HG03064 (cell line): ENCODE measurements at regions not wholly inside any gene's neighbourhood (a gene's known extent, or its start where the extent isn't known, plus 50 kb on each side); places are given as distances from the start of the nearest gene placed in this dataset.
A peak's percentile ranks its signal among the peaks of the same experiment; 100 is the strongest.

Experiments used
- ATAC-seq: cut with Tn5 transposase; IDR thresholded peaks from one replicate; pipeline ENCODE4 v1.9.1; 2021; ENCODE audit warnings: low read depth; ENCODE audit not compliant: unreplicated experiment

GRCh38 chr9:7961076-7961475, 161.5 kb upstream of the DMAC1 start:
- ATAC-seq = no peak

- ATAC-seq = no peak
Observed at GRCh38 chr9:7960320-7961050, 160.9 kb upstream of the DMAC1 start.

DNA sequence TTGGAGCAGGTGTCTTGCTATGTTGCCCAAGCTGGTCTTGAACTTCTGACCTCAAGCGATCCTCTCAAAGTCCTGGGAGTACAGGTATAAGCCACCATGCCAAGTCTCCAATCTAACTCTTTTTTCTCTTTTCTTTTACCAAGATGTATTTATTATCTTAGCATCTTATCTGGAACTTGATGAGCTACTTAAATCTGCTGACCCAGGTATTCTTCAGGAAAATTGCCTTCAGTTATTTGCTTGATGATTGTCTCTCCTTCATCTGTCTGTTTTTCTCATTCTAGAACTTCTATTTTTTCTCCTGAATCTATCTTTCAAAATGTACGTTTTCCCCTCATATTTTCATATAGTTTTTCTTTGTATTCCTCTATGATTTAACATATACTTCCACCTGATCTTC, 158.2 kb upstream of the DMAC1 start:
- no peak for ATAC-seq

GRCh38 chr9:7947577-7947976, 148.0 kb upstream of the DMAC1 start:
- ATAC-seq = no peak

GRCh38 chr9:7946458-7946857, 146.9 kb upstream of the DMAC1 start:
- no peak for ATAC-seq

- no peak for ATAC-seq
Observed at GRCh38 chr9:7944572-7944971, 145.0 kb upstream of the DMAC1 start.

DNA sequence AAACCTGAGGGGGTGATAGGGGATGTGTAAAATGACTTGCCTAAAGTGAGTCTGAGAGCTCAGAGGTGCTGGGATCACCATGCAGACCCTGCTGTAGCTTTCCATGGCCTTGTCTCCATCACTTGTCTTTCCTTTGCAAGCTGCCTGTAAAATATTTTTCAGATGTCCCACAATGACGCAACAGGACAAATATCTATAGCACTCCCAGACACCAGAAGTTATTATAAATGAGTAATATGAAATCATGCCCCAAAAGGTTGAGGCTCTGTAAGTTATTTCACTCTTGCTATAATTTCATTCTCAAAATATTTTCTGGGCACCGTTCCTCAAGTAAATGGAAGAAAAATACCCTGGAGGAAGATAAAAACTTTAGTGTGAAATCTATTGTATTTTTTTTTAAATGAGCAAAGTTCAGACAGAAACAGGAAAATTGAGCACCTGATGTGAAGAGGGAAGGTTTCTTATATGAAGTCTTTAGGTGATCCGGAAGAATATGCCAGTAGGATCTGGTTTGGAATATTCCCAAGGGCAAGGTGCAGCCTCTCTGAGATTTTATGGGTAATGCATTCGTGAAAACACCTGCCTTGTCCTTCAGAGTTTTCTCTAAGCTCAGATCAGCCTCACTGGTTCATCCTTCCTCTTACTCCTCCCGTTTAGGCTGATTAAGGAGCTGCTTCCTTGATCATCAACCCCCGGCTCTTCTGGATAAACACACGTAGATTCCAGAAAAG, 138.3 kb upstream of the DMAC1 start:
- no peak for ATAC-seq

DNA sequence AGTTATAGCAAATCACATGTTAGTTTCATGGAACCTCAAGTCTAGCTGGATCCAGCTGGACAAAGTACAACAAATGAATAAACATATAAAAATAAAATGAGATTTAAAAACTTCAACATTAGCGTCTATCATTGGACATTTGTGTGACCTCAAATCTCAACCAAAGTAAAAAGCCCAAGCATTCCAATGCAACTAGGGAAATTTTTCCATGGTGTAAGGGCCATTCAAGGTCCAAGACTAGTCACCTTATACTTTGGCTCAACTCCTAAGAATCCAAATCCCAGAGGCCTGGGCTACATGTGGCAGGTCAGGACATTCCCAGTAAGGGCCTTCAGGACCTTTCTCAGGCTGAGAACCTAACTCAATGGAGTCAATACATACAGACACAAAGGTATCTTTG, 137.4 kb upstream of the DMAC1 start:
- ATAC-seq = no peak

- ATAC-seq = no peak
Observed at GRCh38 chr9:7936163-7936562, 136.6 kb upstream of the DMAC1 start.

- peak; percentile 59 for ATAC-seq
Observed at GRCh38 chr9:7935681-7936080, 136.1 kb upstream of the DMAC1 start.

GRCh38 chr9:7932767-7933166, 133.2 kb upstream of the DMAC1 start:
- no peak for ATAC-seq

- ATAC-seq = no peak
Observed at GRCh38 chr9:7930613-7931012, 131.0 kb upstream of the DMAC1 start.

- no peak for ATAC-seq
Observed at GRCh38 chr9:7921545-7922197, 122.1 kb upstream of the DMAC1 start.

DNA sequence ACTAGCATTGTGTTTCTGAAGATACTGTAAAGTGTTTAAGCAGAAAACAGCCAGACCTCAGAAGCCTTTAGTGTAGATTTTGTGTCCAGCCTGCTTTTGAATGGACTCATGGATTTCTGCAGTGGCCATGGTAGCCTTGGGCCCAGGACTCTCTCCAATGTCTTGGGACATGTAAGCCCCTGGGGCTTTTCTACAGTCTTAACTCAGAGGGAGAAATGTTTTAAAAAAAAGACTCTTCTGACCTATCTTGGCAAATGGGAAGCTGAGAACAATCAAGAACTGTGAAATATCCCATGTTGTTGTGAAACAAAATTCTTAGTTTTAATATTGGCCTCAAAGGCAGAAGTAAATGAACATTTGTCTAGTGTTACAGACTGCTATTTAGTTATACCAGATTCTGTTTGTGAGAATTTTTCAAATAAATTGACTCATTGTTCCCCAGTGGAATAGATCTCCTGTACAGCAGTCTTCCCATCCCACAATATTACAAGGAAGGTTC, 112.5 kb upstream of the DMAC1 start:
- no peak for ATAC-seq

GRCh38 chr9:7910426-7911020, 110.9 kb upstream of the DMAC1 start:
- ATAC-seq = no peak

DNA sequence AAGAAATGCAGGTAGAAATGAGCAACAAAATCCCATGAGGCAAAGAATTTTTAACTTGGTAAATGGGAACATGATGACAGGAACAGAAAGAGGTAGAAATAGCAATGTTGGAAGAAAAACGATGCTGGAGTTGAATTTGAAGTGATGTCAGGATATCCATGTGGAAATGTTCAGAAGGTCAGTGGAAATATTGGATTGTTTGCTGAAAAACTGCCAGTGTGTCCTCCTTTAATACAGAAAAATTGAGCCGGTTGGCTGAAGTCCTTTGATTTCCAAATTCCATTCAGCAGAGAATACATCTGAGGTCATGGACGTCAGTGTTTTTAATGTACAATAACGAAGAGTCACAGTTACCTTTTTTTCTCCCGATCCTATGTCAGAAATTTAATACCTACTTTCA, 110.0 kb upstream of the DMAC1 start:
- ATAC-seq = no peak

- ATAC-seq = no peak
Observed at GRCh38 chr9:7907551-7908337, 108.2 kb upstream of the DMAC1 start.

- no peak for ATAC-seq
Observed at GRCh38 chr9:7906783-7907550, 107.4 kb upstream of the DMAC1 start.

- no peak for ATAC-seq
Observed at GRCh38 chr9:7901621-7902020, 102.0 kb upstream of the DMAC1 start.

DNA sequence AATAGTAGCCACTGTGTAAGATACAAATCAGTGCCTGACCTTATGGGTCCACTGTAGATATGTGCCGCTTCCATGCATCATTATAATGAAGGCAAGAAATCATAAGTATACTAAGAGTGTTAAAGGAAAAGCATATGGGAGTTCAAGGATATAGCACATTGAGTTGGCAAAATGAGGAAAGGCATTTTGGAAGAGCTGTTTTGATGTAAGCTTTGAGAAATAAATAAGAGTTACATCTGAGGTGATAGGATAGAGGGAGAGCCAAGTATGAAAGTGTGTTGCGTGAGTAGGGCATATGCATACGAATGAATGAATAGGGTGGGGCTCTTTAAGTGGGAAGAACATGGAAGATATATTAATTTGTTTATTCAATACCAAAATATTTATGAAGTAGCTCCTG, 101.0 kb upstream of the DMAC1 start:
- no peak for ATAC-seq
